K562 (cell line): ENCODE measurements at regions not wholly inside any gene's neighbourhood (a gene's known extent, or its start where the extent isn't known, plus 50 kb on each side); places are given as distances from the start of the nearest gene placed in this dataset.

Source experiments
- BCOR ChIP-seq: fragments of 450-650 bp; IDR thresholded peaks from 2 replicates; pipeline ENCODE4 v1.6.1; 2016
- CTCF ChIP-seq, 3 experiments: IDR thresholded peaks in 2 of 3; conservative IDR thresholded peaks in 1 of 3; 2 replicates each; pipeline ENCODE4 v1.5.1; 2011 to 2012; ENCODE audit warnings: low read length in 3 of 3, mild to moderate bottlenecking in 3 of 3, control low read depth in 2 of 3, improper control_type of control experiment in 1 of 3, inconsistent platforms in 1 of 3, low read depth in 1 of 3, mixed read lengths in 1 of 3, moderate library complexity in 1 of 3; ENCODE audit not compliant: insufficient read depth in 2 of 3
- KDM5B ChIP-seq: fragments of 200-600 bp; sonication (generic); IDR thresholded peaks from 2 replicates; pipeline ENCODE4 v1.6.1; 2012; ENCODE audit warnings: low read depth, mild to moderate bottlenecking, moderate library complexity, low read length, control low read depth, inconsistent platforms; ENCODE audit not compliant: insufficient replicate concordance
- MNT ChIP-seq, 2 experiments: fragments of 450-650 bp; conservative IDR thresholded peaks; 2 replicates each; pipeline ENCODE4 v1.6.1; 2017; ENCODE audit warnings: mild to moderate bottlenecking in 2 of 2, moderate library complexity in 2 of 2
- NKRF ChIP-seq: fragments of 450-650 bp; IDR thresholded peaks from 2 replicates; pipeline ENCODE4 v1.6.1; 2016; ENCODE audit warnings: borderline replicate concordance
- NR3C1 ChIP-seq: sonication (generic); formaldehyde crosslinking; IDR thresholded peaks from 2 replicates; pipeline ENCODE4 v1.8.1; 2022; ENCODE audit warnings: missing genetic modification reagents
- POLR2A ChIP-seq: fragments of 450-650 bp; conservative IDR thresholded peaks from 2 replicates; pipeline ENCODE4 v1.6.1; 2016
- PURB ChIP-seq: sonication (generic); formaldehyde crosslinking; IDR thresholded peaks from 2 replicates; pipeline ENCODE4 v1.9.0; 2021; ENCODE audit warnings: low read depth, mild to moderate bottlenecking, missing genetic modification reagents
- SMARCE1 ChIP-seq: fragments of 450-650 bp; IDR thresholded peaks from 2 replicates; pipeline ENCODE4 v1.7.1; 2016; ENCODE audit warnings: mild to moderate bottlenecking
- USF1 ChIP-seq: sonication (generic); formaldehyde crosslinking; IDR thresholded peaks from 2 replicates; pipeline ENCODE4 v1.9.0; 2022; ENCODE audit warnings: mild to moderate bottlenecking, missing genetic modification reagents
- USF2 ChIP-seq: sonication (generic); formaldehyde crosslinking; IDR thresholded peaks from 2 replicates; pipeline ENCODE4 v1.5.0; 2020; ENCODE audit warnings: missing genetic modification reagents
- ZKSCAN1 ChIP-seq: fragments of 150-350 bp; IDR thresholded peaks from 2 replicates; pipeline ENCODE4 v1.6.1; 2016; ENCODE audit warnings: low read depth, low read length
- ZNF407 ChIP-seq: fragments of 450-650 bp; IDR thresholded peaks from 2 replicates; pipeline ENCODE4 v1.6.1; 2016; ENCODE audit warnings: low read depth

GRCh38 chr14:101379842-101380241 lies 181.5 kb upstream of the DIO3 start:
- TF ChIP-seq BCOR, result no peak
- TF ChIP-seq ZKSCAN1, result no peak
- TF ChIP-seq ZNF407, result no peak
- TF ChIP-seq PURB (CRISPR knock-in tag), result no peak
- no peak for TF ChIP-seq MNT (conservative IDR thresholded peaks at IDR 0.05)
- no peak for TF ChIP-seq SMARCE1
- no peak for TF ChIP-seq CTCF (IDR thresholded peaks at IDR 0.05 in 2 of 3, conservative IDR thresholded peaks at IDR 0.05 in 1 of 3; ENCODE audit: insufficient read depth in 2 of 3, low read depth in 1 of 3, low read length in 3 of 3)
- TF ChIP-seq POLR2A, result no peak
- no peak for TF ChIP-seq USF2 (CRISPR knock-in tag)
- no peak for TF ChIP-seq NR3C1 (CRISPR knock-in tag)
- no peak for TF ChIP-seq USF1 (CRISPR knock-in tag)
- no peak for TF ChIP-seq NKRF
- TF ChIP-seq KDM5B, result no peak
